ENCODE measurements at regions not wholly inside any gene's neighbourhood (a gene's known extent, or its start where the extent isn't known, plus 50 kb on each side); places are given as distances from the start of the nearest gene placed in this dataset.

- H3K36me3 ChIP-seq (ENCODE audit: control insufficient read depth, low read length) = no peaks in the 10 kb centered on the region
- H3K4me1 ChIP-seq (ENCODE audit: control insufficient read depth, low read length) = no peaks in the 10 kb centered on the region
- H3K27ac ChIP-seq (ENCODE audit: low read depth, low read length) = no peak overlapping the region
- H3K4me2 ChIP-seq (ENCODE audit: low read length) = no peak overlapping the region
- no peaks in the 10 kb centered on the region for H3K9me2 ChIP-seq (replicated peaks; ENCODE audit: control insufficient read depth, low read length)
- no peaks in the 10 kb centered on the region for H3K27me3 ChIP-seq (ENCODE audit: control insufficient read depth, low read length)
- H3K79me2 ChIP-seq (ENCODE audit: control insufficient read depth, low read length) = no peaks in the 10 kb centered on the region
- no peak overlapping the region for H3K4me3 ChIP-seq (ENCODE audit: low read length)
- no peaks in the 10 kb centered on the region for H3K9me3 ChIP-seq (ENCODE audit: control insufficient read depth, insufficient read depth, low read length)
- H3F3A ChIP-seq (ENCODE audit: control insufficient read depth, insufficient read depth) = no peaks in the 10 kb centered on the region
- no peaks in the 10 kb centered on the region for H4K20me1 ChIP-seq (ENCODE audit: control insufficient read depth, insufficient read depth, low read depth, low read length)
- no peak for TF ChIP-seq CTCF (IDR thresholded peaks at IDR 0.05; ENCODE audit: low read depth, low read length, poor library complexity, severe bottlenecking)
- TF ChIP-seq EZH2phosphoT487 (IDR thresholded peaks at IDR 0.05; ENCODE audit: borderline replicate concordance, low read length) = no peak
Observed at GRCh38 chr14:53494587-53494986, 341.5 kb upstream of the DDHD1 start.

GRCh38 chr14:53493860-53494259, 340.7 kb upstream of the DDHD1 start:
- no peaks in the 10 kb centered on the region for H3K9me3 ChIP-seq (ENCODE audit: control insufficient read depth, insufficient read depth, low read length)
- no peak for TF ChIP-seq CTCF (IDR thresholded peaks at IDR 0.05; ENCODE audit: low read depth, low read length, poor library complexity, severe bottlenecking)
- TF ChIP-seq EZH2phosphoT487 (IDR thresholded peaks at IDR 0.05; ENCODE audit: borderline replicate concordance, low read length) = no peak
- no peak overlapping the region for H3K4me3 ChIP-seq (ENCODE audit: low read length)
- no peaks in the 10 kb centered on the region for H4K20me1 ChIP-seq (ENCODE audit: control insufficient read depth, insufficient read depth, low read depth, low read length)
- H3K36me3 ChIP-seq (ENCODE audit: control insufficient read depth, low read length) = no peaks in the 10 kb centered on the region
- H3K9me2 ChIP-seq (replicated peaks; ENCODE audit: control insufficient read depth, low read length) = no peaks in the 10 kb centered on the region
- no peak overlapping the region for H3K4me2 ChIP-seq (ENCODE audit: low read length)
- H3K4me1 ChIP-seq (ENCODE audit: control insufficient read depth, low read length) = no peaks in the 10 kb centered on the region
- H3K27me3 ChIP-seq (ENCODE audit: control insufficient read depth, low read length) = no peaks in the 10 kb centered on the region
- no peaks in the 10 kb centered on the region for H3K79me2 ChIP-seq (ENCODE audit: control insufficient read depth, low read length)
- no peaks in the 10 kb centered on the region for H3F3A ChIP-seq (ENCODE audit: control insufficient read depth, insufficient read depth)
- no peak overlapping the region for H3K27ac ChIP-seq (ENCODE audit: low read depth, low read length)

GRCh38 chr14:53493320-53493719, 340.2 kb upstream of the DDHD1 start:
- Histone ChIP-seq H4K20me1 (ENCODE audit: control insufficient read depth, insufficient read depth, low read depth, low read length) (no peaks in the 10 kb centered on the region), H3K27ac (ENCODE audit: low read depth, low read length) (no peak overlapping the region), H3K9me3 (ENCODE audit: control insufficient read depth, insufficient read depth, low read length) (no peaks in the 10 kb centered on the region), H3K4me1 (ENCODE audit: control insufficient read depth, low read length) (no peaks in the 10 kb centered on the region), H3K79me2 (ENCODE audit: control insufficient read depth, low read length) (no peaks in the 10 kb centered on the region), H3F3A (ENCODE audit: control insufficient read depth, insufficient read depth) (no peaks in the 10 kb centered on the region), H3K36me3 (ENCODE audit: control insufficient read depth, low read length) (no peaks in the 10 kb centered on the region), H3K4me2 (ENCODE audit: low read length) (no peak overlapping the region), H3K9me2 (replicated peaks; ENCODE audit: control insufficient read depth, low read length) (no peaks in the 10 kb centered on the region), H3K4me3 (ENCODE audit: low read length) (no peak overlapping the region), H3K27me3 (ENCODE audit: control insufficient read depth, low read length) (no peaks in the 10 kb centered on the region)
- TF ChIP-seq CTCF (IDR thresholded peaks at IDR 0.05; ENCODE audit: low read depth, low read length, poor library complexity, severe bottlenecking) (no peak), EZH2phosphoT487 (IDR thresholded peaks at IDR 0.05; ENCODE audit: borderline replicate concordance, low read length) (no peak)

GRCh38 chr14:53491884-53492277, 338.8 kb upstream of the DDHD1 start:
- H3K36me3 ChIP-seq (ENCODE audit: control insufficient read depth, low read length) = no peaks in the 10 kb centered on the region
- no peak overlapping the region for H3K27ac ChIP-seq (ENCODE audit: low read depth, low read length)
- no peak overlapping the region for H3K4me2 ChIP-seq (ENCODE audit: low read length)
- no peaks in the 10 kb centered on the region for H3K79me2 ChIP-seq (ENCODE audit: control insufficient read depth, low read length)
- H3K4me3 ChIP-seq (ENCODE audit: low read length) = no peak overlapping the region
- H3K9me2 ChIP-seq (replicated peaks; ENCODE audit: control insufficient read depth, low read length) = no peaks in the 10 kb centered on the region
- H3K27me3 ChIP-seq (ENCODE audit: control insufficient read depth, low read length) = no peaks in the 10 kb centered on the region
- H3K4me1 ChIP-seq (ENCODE audit: control insufficient read depth, low read length) = no peaks in the 10 kb centered on the region
- H3K9me3 ChIP-seq (ENCODE audit: control insufficient read depth, insufficient read depth, low read length) = no peaks in the 10 kb centered on the region
- TF ChIP-seq EZH2phosphoT487 (IDR thresholded peaks at IDR 0.05; ENCODE audit: borderline replicate concordance, low read length) = no peak
- no peak for TF ChIP-seq CTCF (IDR thresholded peaks at IDR 0.05; ENCODE audit: low read depth, low read length, poor library complexity, severe bottlenecking)
- H4K20me1 ChIP-seq (ENCODE audit: control insufficient read depth, insufficient read depth, low read depth, low read length) = no peaks in the 10 kb centered on the region
- H3F3A ChIP-seq (ENCODE audit: control insufficient read depth, insufficient read depth) = no peaks in the 10 kb centered on the region

Data from DOHH2 (cell line).